IMR-90 (cell line): ENCODE measurements at regions not wholly inside any gene's neighbourhood (a gene's known extent, or its start where the extent isn't known, plus 50 kb on each side); places are given as distances from the start of the nearest gene placed in this dataset.

Source experiments
- ATAC-seq: fragments of 200-7000 bp; cut with Tn5 transposase; 2 replicates; pipeline ENCODE4 v1.9.1; 2020; ENCODE audit warnings: low read depth, mild to moderate bottlenecking, moderate library complexity
- BruUV-seq: library from RNA; stranded (reverse); fragments of 400-500 nt; replicated peaks from 2 replicates; lab custom pipeline; 2021; lab: Mats Ljungman, UMichigan
- CTCF ChIA-PET: fragments of 300-600 bp; formaldehyde crosslinking; extraction: SDS; loops from one replicate; lab custom pipeline; 2021; ENCODE audit warnings: antibody characterized with exemption; lab: Yijun Ruan, JAX
- POLR2A ChIA-PET: fragments of 300-600 bp; sonication (Branson Sonifier 250); formaldehyde crosslinking; loops from one replicate; lab custom pipeline; 2022; ENCODE audit warnings: antibody characterized with exemption; ENCODE audit not compliant: unreplicated experiment; lab: Charles Lee
- DNase-seq: peaks from one replicate; pipeline ENCODE4 v3.0.0; 2013
- H2AFZ ChIP-seq: replicated peaks from 2 replicates; pipeline ENCODE3; 2013; ENCODE audit warnings: low read length, mild to moderate bottlenecking; ENCODE audit not compliant: poor library complexity
- H2AK5ac ChIP-seq: 2 replicates; pipeline ENCODE4 v1.6.1; 2013; ENCODE audit warnings: low read depth, low read length, inconsistent platforms
- H2AK9ac ChIP-seq: replicated peaks from 2 replicates; pipeline ENCODE3; 2013; ENCODE audit warnings: mild to moderate bottlenecking, low read depth, low read length, moderate library complexity; ENCODE audit not compliant: poor library complexity
- H2BK120ac ChIP-seq: 2 replicates; pipeline ENCODE4 v1.6.1; 2013; ENCODE audit warnings: low read depth, low read length, inconsistent platforms
- H2BK15ac ChIP-seq: 3 replicates; pipeline ENCODE4 v1.6.1; 2013; ENCODE audit warnings: low read depth, low read length, inconsistent platforms
- H2BK20ac ChIP-seq: 2 replicates; pipeline ENCODE4 v1.6.1; 2013; ENCODE audit warnings: low read depth, mild to moderate bottlenecking, inconsistent platforms, low read length, moderate library complexity
- H2BK5ac ChIP-seq: 2 replicates; pipeline ENCODE4 v1.6.1; 2013; ENCODE audit warnings: mild to moderate bottlenecking, low read depth, low read length, inconsistent platforms; ENCODE audit not compliant: poor library complexity, severe bottlenecking
- H3K14ac ChIP-seq: replicated peaks from 2 replicates; pipeline ENCODE4 v1.6.1; 2013; ENCODE audit warnings: low read depth, low read length, inconsistent platforms
- H3K18ac ChIP-seq: 2 replicates; pipeline ENCODE4 v1.6.1; 2013; ENCODE audit warnings: low read depth, low read length, control low read depth
- H3K23ac ChIP-seq: 2 replicates; pipeline ENCODE4 v1.6.1; 2013; ENCODE audit warnings: low read depth, low read length, inconsistent platforms
- H3K27ac ChIP-seq: 2 replicates; pipeline ENCODE4 v1.5.1; 2013; ENCODE audit warnings: mild to moderate bottlenecking, control low read depth, low read length; ENCODE audit not compliant: insufficient read depth
- H3K27me3 ChIP-seq: 2 replicates; pipeline ENCODE4 v1.6.1; 2013; ENCODE audit warnings: low read length; ENCODE audit not compliant: control insufficient read depth, insufficient read depth
- H3K36me3 ChIP-seq: 2 replicates; pipeline ENCODE4 v1.6.1; 2013; ENCODE audit warnings: low read length, mixed read lengths; ENCODE audit not compliant: control insufficient read depth, insufficient read depth
- H3K4ac ChIP-seq: 2 replicates; pipeline ENCODE4 v1.6.1; 2013; ENCODE audit warnings: low read depth, low read length, inconsistent platforms
- H3K4me1 ChIP-seq: 2 replicates; pipeline ENCODE4 v1.6.1; 2013; ENCODE audit warnings: low read length, mixed read lengths; ENCODE audit not compliant: control insufficient read depth, insufficient read depth
- H3K4me2 ChIP-seq: 2 replicates; pipeline ENCODE4 v1.6.1; 2013; ENCODE audit warnings: low read depth, mild to moderate bottlenecking, control low read depth, low read length, moderate library complexity
- H3K4me3 ChIP-seq: 2 replicates; pipeline ENCODE4 v1.5.1; 2013; ENCODE audit warnings: low read depth, mild to moderate bottlenecking, control low read depth, low read length, moderate library complexity; ENCODE audit not compliant: insufficient read depth
- H3K56ac ChIP-seq: 2 replicates; pipeline ENCODE4 v1.6.1; 2013; ENCODE audit warnings: low read length, inconsistent platforms; ENCODE audit not compliant: insufficient read depth; ENCODE audit errors: extremely low read depth
- H3K79me1 ChIP-seq, 2 experiments: 2 replicates each; pipeline ENCODE4 v1.6.1; 2013; ENCODE audit warnings: low read length in 2 of 2, inconsistent platforms in 1 of 2, low read depth in 1 of 2
- H3K9ac ChIP-seq: 2 replicates; pipeline ENCODE4 v1.6.1; 2013; ENCODE audit warnings: low read depth, low read length, control low read depth
- H3K9me1 ChIP-seq: 2 replicates; pipeline ENCODE4 v1.6.1; 2013; ENCODE audit warnings: low read length, inconsistent platforms; ENCODE audit not compliant: insufficient read depth
- H3K9me3 ChIP-seq: 2 replicates; pipeline ENCODE4 v1.6.1; 2013; ENCODE audit warnings: low read length; ENCODE audit not compliant: control insufficient read depth, insufficient read depth
- H4K20me1 ChIP-seq: 2 replicates; pipeline ENCODE4 v1.6.1; 2013; ENCODE audit warnings: low read length, inconsistent platforms; ENCODE audit not compliant: insufficient read depth
- H4K5ac ChIP-seq: 2 replicates; pipeline ENCODE4 v1.6.1; 2013; ENCODE audit warnings: mild to moderate bottlenecking, low read depth, low read length, control low read depth
- H4K8ac ChIP-seq, 2 experiments: 2 replicates each; pipeline ENCODE4 v1.6.1; 2013; ENCODE audit warnings: low read depth in 2 of 2, low read length in 2 of 2, control low read depth in 1 of 2, inconsistent platforms in 1 of 2
- H4K91ac ChIP-seq: 2 replicates; pipeline ENCODE4 v1.6.1; 2013; ENCODE audit warnings: low read depth, low read length, inconsistent platforms; ENCODE audit not compliant: insufficient read depth
- BHLHE40 ChIP-seq: fragments of 150-350 bp; IDR thresholded peaks from 2 replicates; pipeline ENCODE4 v1.6.1; 2016; ENCODE audit warnings: mild to moderate bottlenecking, low read depth, low read length
- CEBPB ChIP-seq: IDR thresholded peaks from 2 replicates; pipeline ENCODE4 v1.6.1; 2012; ENCODE audit warnings: low read depth, low read length, improper control_type of control experiment
- CHD1 ChIP-seq: IDR thresholded peaks from 2 replicates; pipeline ENCODE4 v1.6.1; 2012; ENCODE audit warnings: low read depth, low read length, improper control_type of control experiment
- CTCF ChIP-seq: conservative IDR thresholded peaks from 2 replicates; pipeline ENCODE4 v1.5.1; 2012; ENCODE audit warnings: mild to moderate bottlenecking, low read depth, low read length, improper control_type of control experiment
- ELK1 ChIP-seq: fragments of 150-350 bp; IDR thresholded peaks from 2 replicates; pipeline ENCODE4 v1.6.1; 2016; ENCODE audit warnings: low read depth, mild to moderate bottlenecking, low read length, moderate library complexity, borderline replicate concordance
- FOS ChIP-seq: fragments of 150-350 bp; IDR thresholded peaks from 2 replicates; pipeline ENCODE4 v1.6.1; 2016; ENCODE audit warnings: low read depth, low read length
- MAFK ChIP-seq: IDR thresholded peaks from 2 replicates; pipeline ENCODE4 v1.6.1; 2012; ENCODE audit warnings: low read depth, low read length, improper control_type of control experiment
- MAZ ChIP-seq: IDR thresholded peaks from 2 replicates; pipeline ENCODE4 v1.6.1; 2012; ENCODE audit warnings: low read depth, mild to moderate bottlenecking, low read length, improper control_type of control experiment, moderate library complexity, borderline replicate concordance
- MXI1 ChIP-seq: IDR thresholded peaks from 2 replicates; pipeline ENCODE4 v1.6.1; 2012; ENCODE audit warnings: low read depth, mild to moderate bottlenecking, low read length, moderate library complexity, borderline replicate concordance
- NFE2L2 ChIP-seq: fragments of 150-350 bp; IDR thresholded peaks from 2 replicates; pipeline ENCODE4 v1.6.1; 2016; ENCODE audit warnings: low read depth, mild to moderate bottlenecking, low read length
- POLR2A ChIP-seq: IDR thresholded peaks from 2 replicates; pipeline ENCODE4 v1.6.1; 2012; ENCODE audit warnings: mild to moderate bottlenecking, low read depth, low read length
- RAD21 ChIP-seq: IDR thresholded peaks from 2 replicates; pipeline ENCODE4 v1.6.1; 2012; ENCODE audit warnings: low read length, improper control_type of control experiment
- RCOR1 ChIP-seq: IDR thresholded peaks from 2 replicates; pipeline ENCODE4 v1.6.1; 2012; ENCODE audit warnings: mild to moderate bottlenecking, low read length, improper control_type of control experiment; ENCODE audit not compliant: insufficient replicate concordance
- RFX5 ChIP-seq: IDR thresholded peaks from 2 replicates; pipeline ENCODE4 v1.8.0; 2012; ENCODE audit warnings: low read depth, mild to moderate bottlenecking, low read length, moderate library complexity
- SMC3 ChIP-seq: fragments of 150-350 bp; IDR thresholded peaks from 2 replicates; pipeline ENCODE4 v1.6.1; 2016; ENCODE audit warnings: low read depth, mild to moderate bottlenecking, antibody characterized with exemption, low read length, moderate library complexity
- USF2 ChIP-seq: fragments of 150-350 bp; IDR thresholded peaks from 2 replicates; pipeline ENCODE4 v1.6.1; 2017; ENCODE audit warnings: mild to moderate bottlenecking, antibody characterized with exemption, low read length, low read depth
- WGBS, 2 experiments: methylation state at CpG; one replicate each; pipeline versions ENCODE4 v1.1.5 to v1.1.7; 2013; ENCODE audit warnings: missing lambda C conversion rate in 2 of 2; ENCODE audit not compliant: insufficient read length in 1 of 2; ENCODE audit errors: extremely low coverage in 2 of 2; 5-methylcytosine and 5-hydroxymethylcytosine counted together
- dilution Hi-C: fragments of 300-500 bp; cut with HindIII; formaldehyde crosslinking; loops from one replicate; pipeline ENCODE4 v1.14.3; 2018; ENCODE audit warnings: low sequenced_read_pairs; ENCODE audit not compliant: unreplicated experiment
- in situ Hi-C: fragments of 300-500 bp; cut with MboI; formaldehyde crosslinking; loops from 3 replicates; pipeline ENCODE4 v1.14.3; 2019; ENCODE audit warnings: low sequenced_read_pairs, inconsistent platforms, mixed read lengths
- intact Hi-C: fragments of 100-400 bp; cut with micrococcal nuclease; formaldehyde crosslinking; loops from 2 replicates; pipeline ENCODE4 v1.10.0; 2022

DNA sequence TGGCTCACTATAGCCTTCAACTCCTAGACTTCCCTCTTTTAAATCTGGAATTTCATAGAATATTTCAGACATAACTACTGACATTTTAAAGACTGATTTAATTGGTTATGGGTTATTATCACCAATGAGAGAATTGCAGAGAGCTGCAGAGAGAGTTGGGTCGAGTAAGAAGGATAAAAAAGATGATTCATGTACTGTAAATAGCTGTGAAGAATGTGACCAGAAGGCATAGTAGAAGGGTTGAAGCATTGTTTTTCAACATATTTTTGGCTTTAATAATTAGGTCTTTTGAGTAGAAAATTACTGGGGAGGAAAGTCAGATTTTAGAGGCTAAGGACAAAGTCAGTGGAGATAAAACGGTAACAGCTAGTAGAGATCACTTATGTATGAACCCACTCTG, 503.2 kb upstream of the SLC8A1 start:
- no peak overlapping the region for H2BK120ac ChIP-seq
- 0% methylated on average over 1 of the region's 2 CpGs; no CpG with 5 or more reads in 1 of the 2 experiments for WGBS, 2 experiments
- CTCF ChIA-PET, result no interaction called here
- H2AFZ ChIP-seq, result no peak overlapping the region
- no peak overlapping the region for H2AK9ac ChIP-seq
- no peak overlapping the region for H4K8ac ChIP-seq
- no peak overlapping the region for H3K4me2 ChIP-seq
- H3K18ac ChIP-seq, result no peak overlapping the region
- DNase-seq, result no peak
- no peak overlapping the region for H2BK20ac ChIP-seq
- no peak overlapping the region for H3K27ac ChIP-seq
- H4K20me1 ChIP-seq, result no peaks in the 10 kb centered on the region
- no peak overlapping the region for H2BK5ac ChIP-seq
- no peak overlapping the region for H3K4ac ChIP-seq
- H3K56ac ChIP-seq, result no peak overlapping the region
- intact Hi-C loops (no loop called here), dilution Hi-C loops (no loop called here), in situ Hi-C loops (no loop called here)
- H2AK5ac ChIP-seq, result no peak overlapping the region
- TF ChIP-seq CTCF, result no peak
- no peak for TF ChIP-seq MAFK
- TF ChIP-seq FOS, result no peak
- TF ChIP-seq RCOR1, result no peak
- no peak for TF ChIP-seq RFX5
- TF ChIP-seq MAZ, result no peak
- no peak for TF ChIP-seq CHD1
- TF ChIP-seq CEBPB, result no peak
- no peak for TF ChIP-seq ELK1
- no peak for TF ChIP-seq MXI1
- TF ChIP-seq POLR2A, result no peak
- no peak for TF ChIP-seq NFE2L2
- TF ChIP-seq USF2, result no peak
- TF ChIP-seq SMC3, result no peak
- no peak for TF ChIP-seq BHLHE40
- TF ChIP-seq RAD21, result no peak
- H3K14ac ChIP-seq, result no peak overlapping the region
- no peaks in the 10 kb centered on the region for H3K79me1 ChIP-seq
- H3K9ac ChIP-seq, result no peak overlapping the region
- H3K27me3 ChIP-seq, result no peaks in the 10 kb centered on the region
- no peak overlapping the region for H3K23ac ChIP-seq
- POLR2A ChIA-PET, result no interaction called here
- no peaks in the 10 kb centered on the region for H3K9me1 ChIP-seq
- no TSS peak for BruUV-seq
- H3K4me1 ChIP-seq, result no peaks in the 10 kb centered on the region
- no peak overlapping the region for H2BK15ac ChIP-seq
- no peak overlapping the region for H4K91ac ChIP-seq
- no peak for ATAC-seq
- H3K36me3 ChIP-seq, result no peaks in the 10 kb centered on the region
- H3K4me3 ChIP-seq, result no peak overlapping the region
- H4K5ac ChIP-seq, result no peak overlapping the region
- H3K9me3 ChIP-seq, result no peaks in the 10 kb centered on the region
